Gastrocnemius medialis (tissue), 4 donors: ENCODE measurements at regions not wholly inside any gene's neighbourhood (a gene's known extent, or its start where the extent isn't known, plus 50 kb on each side); places are given as distances from the start of the nearest gene placed in this dataset.

Source experiments
- CTCF ChIP-seq, 5 experiments: fragments of 450-650 bp in 3 of 5; fragments of 200-600 bp in 2 of 5; sonication (generic) in 2 of 5; IDR thresholded peaks in 4 of 5; conservative IDR thresholded peaks in 1 of 5; 1 replicate in 4 of 5; 2 replicates in 1 of 5; pipeline ENCODE4 v1.5.1; 2016 to 2019; ENCODE audit warnings: antibody characterized with exemption in 5 of 5, mild to moderate bottlenecking in 3 of 5, moderate library complexity in 3 of 5
- POLR2A ChIP-seq, 2 donors: fragments of 450-650 bp; IDR thresholded peaks; one replicate each; pipeline ENCODE4 v1.6.1; 2017; ENCODE audit warnings: antibody characterized with exemption in 2 of 2, mild to moderate bottlenecking in 2 of 2, moderate library complexity in 2 of 2

GRCh38 chr1:188070848-188071247, 1242.1 kb downstream of the PLA2G4A start:
- TF ChIP-seq CTCF (IDR thresholded peaks at IDR 0.05 in 4 of 5, conservative IDR thresholded peaks at IDR 0.05 in 1 of 5) (no peak), POLR2A (IDR thresholded peaks at IDR 0.05) (no peak)
